Suprapubic skin (tissue), 4 donors: ENCODE measurements at regions not wholly inside any gene's neighbourhood (a gene's known extent, or its start where the extent isn't known, plus 50 kb on each side); places are given as distances from the start of the nearest gene placed in this dataset.

ENCODE experiments used
- DNase-seq, 2 donors: peaks; one replicate each; pipeline ENCODE4 v3.0.0-alpha.2; 2019; ENCODE audit warnings: low spot score in 2 of 2
- H3K27ac ChIP-seq: fragments of 200-600 bp; sonication (generic); one replicate; pipeline ENCODE4 v1.5.1; 2019
- H3K27me3 ChIP-seq: fragments of 200-600 bp; sonication (generic); one replicate; pipeline ENCODE4 v1.5.1; 2019
- H3K36me3 ChIP-seq: fragments of 200-600 bp; sonication (generic); one replicate; pipeline ENCODE4 v1.5.1; 2019
- H3K4me1 ChIP-seq: fragments of 200-600 bp; sonication (generic); one replicate; pipeline ENCODE4 v1.5.1; 2019
- H3K4me3 ChIP-seq: fragments of 200-600 bp; sonication (generic); one replicate; pipeline ENCODE4 v1.5.1; 2019; ENCODE audit warnings: mild to moderate bottlenecking
- H3K9me3 ChIP-seq: fragments of 200-600 bp; sonication (generic); one replicate; pipeline ENCODE4 v1.5.1; 2019
- CTCF ChIP-seq, 2 donors: fragments of 200-600 bp in 1 of 2; fragments of 450-650 bp in 1 of 2; sonication (generic) in 1 of 2; IDR thresholded peaks; one replicate each; pipeline ENCODE4 v1.5.1; 2016 to 2019; ENCODE audit warnings: antibody characterized with exemption in 2 of 2, mild to moderate bottlenecking in 1 of 2, moderate library complexity in 1 of 2
- EP300 ChIP-seq: sonication (generic); formaldehyde crosslinking; IDR thresholded peaks from one replicate; pipeline ENCODE4 v1.6.1; 2017; ENCODE audit warnings: antibody characterized with exemption
- POLR2A ChIP-seq, 2 donors: fragments of 450-650 bp; IDR thresholded peaks; one replicate each; pipeline ENCODE4 v1.6.1; 2017; ENCODE audit warnings: antibody characterized with exemption in 2 of 2, mild to moderate bottlenecking in 2 of 2, moderate library complexity in 2 of 2
- POLR2AphosphoS5 ChIP-seq, 3 donors: sonication (generic); formaldehyde crosslinking; IDR thresholded peaks; one replicate each; pipeline ENCODE4 v1.6.1; 2017; ENCODE audit warnings: antibody characterized with exemption in 3 of 3
- WGBS: methylation state at CpG from one replicate; pipeline ENCODE4 v1.1.5; 2018; 5-methylcytosine and 5-hydroxymethylcytosine counted together

GRCh38 chrX:99663136-99663535, 746.9 kb downstream of the PCDH19 start:
- no peaks in the 10 kb centered on the region for H3K27me3 ChIP-seq
- H3K27ac ChIP-seq = no peak overlapping the region
- H3K9me3 ChIP-seq = no peaks in the 10 kb centered on the region
- no peak overlapping the region for H3K4me3 ChIP-seq
- 44% methylated on average over 4 of the region's 4 CpGs for WGBS
- DNase-seq = no peak
- no peak for TF ChIP-seq POLR2AphosphoS5 (IDR thresholded peaks at IDR 0.05)
- no peaks in the 10 kb centered on the region for H3K36me3 ChIP-seq
- no peaks in the 10 kb centered on the region for H3K4me1 ChIP-seq

- no peak overlapping the region for H3K27ac ChIP-seq
- no peaks in the 10 kb centered on the region for H3K27me3 ChIP-seq
- H3K9me3 ChIP-seq = no peaks in the 10 kb centered on the region
- H3K36me3 ChIP-seq = no peaks in the 10 kb centered on the region
- TF ChIP-seq EP300 (no peak), POLR2AphosphoS5 (IDR thresholded peaks at IDR 0.05) (no peak), CTCF (IDR thresholded peaks at IDR 0.05) (no peak), POLR2A (IDR thresholded peaks at IDR 0.05) (no peak)
- H3K4me1 ChIP-seq = no peaks in the 10 kb centered on the region
- DNase-seq = no peak
- H3K4me3 ChIP-seq = no peak overlapping the region
- 86% methylated on average over 1 of the region's 1 CpG for WGBS
These were observed 755.9 kb downstream of the PCDH19 start for GRCh38 chrX:99654188-99654587.

GRCh38 chrX:99653352-99653751, 756.7 kb downstream of the PCDH19 start:
- no peak for TF ChIP-seq EP300
- TF ChIP-seq CTCF (IDR thresholded peaks at IDR 0.05) = no peak
- TF ChIP-seq POLR2AphosphoS5 (IDR thresholded peaks at IDR 0.05) = no peak
- no peak for TF ChIP-seq POLR2A (IDR thresholded peaks at IDR 0.05)
- H3K27me3 ChIP-seq = no peaks in the 10 kb centered on the region
- H3K4me3 ChIP-seq = no peak overlapping the region
- WGBS = 76% methylated on average over 1 of the region's 1 CpG
- H3K27ac ChIP-seq = no peak overlapping the region
- H3K36me3 ChIP-seq = no peaks in the 10 kb centered on the region
- H3K4me1 ChIP-seq = no peaks in the 10 kb centered on the region
- no peaks in the 10 kb centered on the region for H3K9me3 ChIP-seq
- DNase-seq = no peak

- Histone ChIP-seq H3K4me1 (no peaks in the 10 kb centered on the region), H3K27ac (no peak overlapping the region), H3K36me3 (no peaks in the 10 kb centered on the region), H3K9me3 (no peaks in the 10 kb centered on the region), H3K4me3 (no peak overlapping the region), H3K27me3 (no peaks in the 10 kb centered on the region)
- TF ChIP-seq EP300 = no peak
- DNase-seq = no peak
These were observed 797.0 kb downstream of the PCDH19 start for GRCh38 chrX:99613041-99613440.

GRCh38 chrX:99603091-99603814, 806.8 kb downstream of the PCDH19 start:
- H3K9me3 ChIP-seq = no peaks in the 10 kb centered on the region
- TF ChIP-seq POLR2A (IDR thresholded peaks at IDR 0.05) (no peak), CTCF (IDR thresholded peaks at IDR 0.05) (no peak), EP300 (no peak), POLR2AphosphoS5 (IDR thresholded peaks at IDR 0.05) (no peak)
- no peak overlapping the region for H3K4me3 ChIP-seq
- H3K27me3 ChIP-seq = no peaks in the 10 kb centered on the region
- WGBS = 28% methylated on average over 3 of the region's 3 CpGs
- no peaks in the 10 kb centered on the region for H3K36me3 ChIP-seq
- no peak for DNase-seq
- no peak overlapping the region for H3K27ac ChIP-seq
- no peaks in the 10 kb centered on the region for H3K4me1 ChIP-seq

- H3K4me1 ChIP-seq = no peaks in the 10 kb centered on the region
- no peaks in the 10 kb centered on the region for H3K9me3 ChIP-seq
- no peaks in the 10 kb centered on the region for H3K36me3 ChIP-seq
- TF ChIP-seq EP300 = no peak
- TF ChIP-seq POLR2A (IDR thresholded peaks at IDR 0.05) = no peak
- TF ChIP-seq POLR2AphosphoS5 (IDR thresholded peaks at IDR 0.05) = no peak
- no peak for TF ChIP-seq CTCF (IDR thresholded peaks at IDR 0.05)
- H3K4me3 ChIP-seq = no peak overlapping the region
- no peaks in the 10 kb centered on the region for H3K27me3 ChIP-seq
- no peak for DNase-seq
- H3K27ac ChIP-seq = no peak overlapping the region
These were observed 808.0 kb downstream of the PCDH19 start for GRCh38 chrX:99602107-99602506.
